CD14-positive monocyte (primary cell): ENCODE measurements at regions not wholly inside any gene's neighbourhood (a gene's known extent, or its start where the extent isn't known, plus 50 kb on each side); places are given as distances from the start of the nearest gene placed in this dataset.

ENCODE experiments used
- DNase-seq, 3 donors: peaks; one replicate each; pipeline ENCODE4 v3.0.0-alpha.2; 2011 to 2022
- H2AFZ ChIP-seq: 2 replicates; pipeline ENCODE4 v1.6.0; 2012; ENCODE audit warnings: mild to moderate bottlenecking, low read depth, low read length, inconsistent platforms; ENCODE audit not compliant: insufficient read depth, poor library complexity, severe bottlenecking
- H3K27ac ChIP-seq, 2 donors: 1 replicate in 1 of 2; 2 replicates in 1 of 2; pipeline ENCODE4 v1.5.1; 2012 to 2013; ENCODE audit warnings: low read length in 2 of 2, control low read depth in 1 of 2, inconsistent platforms in 1 of 2, low read depth in 1 of 2, mild to moderate bottlenecking in 1 of 2
- H3K27me3 ChIP-seq, 2 donors: one replicate each; pipeline versions ENCODE4 v1.6.0 to v1.6.1; 2011 to 2013; ENCODE audit warnings: low read length in 2 of 2; ENCODE audit not compliant: control insufficient read depth in 2 of 2, insufficient read depth in 2 of 2
- H3K36me3 ChIP-seq, 2 donors: replicated peaks in 1 of 2; 1 replicate in 1 of 2; 2 replicates in 1 of 2; pipeline versions ENCODE4 v1.5.1 to v1.6.1; 2012 to 2013; ENCODE audit warnings: low read length in 2 of 2, control low read depth in 1 of 2, inconsistent platforms in 1 of 2, mild to moderate bottlenecking in 1 of 2; ENCODE audit not compliant: insufficient read depth in 2 of 2, control insufficient read depth in 1 of 2
- H3K4me1 ChIP-seq, 2 donors: 1 replicate in 1 of 2; 2 replicates in 1 of 2; pipeline versions ENCODE4 v1.5.1 to v1.6.1; 2012 to 2013; ENCODE audit warnings: low read length in 2 of 2, control low read depth in 1 of 2, inconsistent platforms in 1 of 2, mild to moderate bottlenecking in 1 of 2, moderate library complexity in 1 of 2; ENCODE audit not compliant: insufficient read depth in 2 of 2, control insufficient read depth in 1 of 2
- H3K4me2 ChIP-seq: replicated peaks from 2 replicates; pipeline ENCODE3; 2012; ENCODE audit warnings: low read length, moderate library complexity, mild to moderate bottlenecking; ENCODE audit not compliant: poor library complexity, severe bottlenecking; ENCODE audit errors: extremely low read depth
- H3K4me3 ChIP-seq, 3 experiments: fragments of 200-600 bp in 1 of 3; sonication (generic) in 1 of 3; replicated peaks in 1 of 3; 1 replicate in 2 of 3; 2 replicates in 1 of 3; pipeline ENCODE4 v1.5.1; 2011 to 2013; ENCODE audit warnings: low read length in 3 of 3, mild to moderate bottlenecking in 3 of 3, control low read depth in 2 of 3, low read depth in 2 of 3, inconsistent platforms in 1 of 3, moderate library complexity in 1 of 3
- H3K79me2 ChIP-seq: 2 replicates; pipeline ENCODE4 v1.6.0; 2012; ENCODE audit warnings: mild to moderate bottlenecking, control low read depth, inconsistent platforms, low read length, moderate library complexity; ENCODE audit not compliant: insufficient read depth
- H3K9ac ChIP-seq: 2 replicates; pipeline ENCODE4 v1.6.0; 2017; ENCODE audit warnings: low read length, mild to moderate bottlenecking; ENCODE audit not compliant: insufficient read depth, poor library complexity, severe bottlenecking
- H3K9me3 ChIP-seq, 2 donors: replicated peaks in 1 of 2; 1 replicate in 1 of 2; 2 replicates in 1 of 2; pipeline versions ENCODE4 v1.5.1 to v1.6.1; 2012 to 2013; ENCODE audit warnings: low read length in 2 of 2, control low read depth in 1 of 2; ENCODE audit not compliant: control insufficient read depth in 1 of 2, insufficient read depth in 1 of 2
- H4K20me1 ChIP-seq: 2 replicates; pipeline ENCODE4 v1.6.0; 2012; ENCODE audit warnings: mild to moderate bottlenecking, low read length, control low read depth, moderate library complexity; ENCODE audit not compliant: insufficient read depth
- H3K27ac Mint-ChIP-seq, 7 donors: one replicate each; pipeline ENCODE4 v1.8.0; 2020; ENCODE audit warnings: mild to moderate bottlenecking in 7 of 7, mixed read lengths in 7 of 7, moderate library complexity in 6 of 7, inconsistent platforms in 2 of 7
- H3K27me3 Mint-ChIP-seq, 3 donors: one replicate each; pipeline ENCODE4 v1.8.0; 2021 to 2022; ENCODE audit warnings: low read depth in 3 of 3, mild to moderate bottlenecking in 3 of 3, mixed read lengths in 3 of 3, moderate library complexity in 3 of 3, inconsistent platforms in 1 of 3
- H3K36me3 Mint-ChIP-seq, 2 donors: one replicate each; pipeline ENCODE4 v1.8.0; 2020; ENCODE audit warnings: mixed read lengths in 2 of 2, inconsistent platforms in 1 of 2, mild to moderate bottlenecking in 1 of 2
- H3K4me1 Mint-ChIP-seq: one replicate; pipeline ENCODE4 v1.8.0; 2020; ENCODE audit warnings: mild to moderate bottlenecking, mixed read lengths
- H3K4me3 Mint-ChIP-seq, 2 donors: one replicate each; pipeline ENCODE4 v1.8.0; 2020; ENCODE audit warnings: mild to moderate bottlenecking in 2 of 2, mixed read lengths in 2 of 2, moderate library complexity in 1 of 2
- H3K9me3 Mint-ChIP-seq, 7 donors: one replicate each; pipeline ENCODE4 v1.8.0; 2020 to 2022; ENCODE audit warnings: mixed read lengths in 7 of 7, mild to moderate bottlenecking in 6 of 7, moderate library complexity in 6 of 7, inconsistent platforms in 2 of 7
- WGBS: methylation state at CpG from one replicate; pipeline ENCODE4 v1.1.5; 2013; ENCODE audit warnings: missing lambda C conversion rate; ENCODE audit not compliant: insufficient coverage; 5-methylcytosine and 5-hydroxymethylcytosine counted together
- intact Hi-C, 2 donors: fragments of 100-400 bp; cut with micrococcal nuclease; formaldehyde crosslinking; loops; one replicate each; pipeline versions ENCODE4 v1.15.0 to v1.15.1; 2023
- TF ChIP-seq, protein P1 (sequence below): fragments of 200-600 bp; IDR thresholded peaks from one replicate; pipeline ENCODE4 v1.8.0; 2022; ENCODE audit warnings: antibody characterized with exemption, mild to moderate bottlenecking

DNA sequence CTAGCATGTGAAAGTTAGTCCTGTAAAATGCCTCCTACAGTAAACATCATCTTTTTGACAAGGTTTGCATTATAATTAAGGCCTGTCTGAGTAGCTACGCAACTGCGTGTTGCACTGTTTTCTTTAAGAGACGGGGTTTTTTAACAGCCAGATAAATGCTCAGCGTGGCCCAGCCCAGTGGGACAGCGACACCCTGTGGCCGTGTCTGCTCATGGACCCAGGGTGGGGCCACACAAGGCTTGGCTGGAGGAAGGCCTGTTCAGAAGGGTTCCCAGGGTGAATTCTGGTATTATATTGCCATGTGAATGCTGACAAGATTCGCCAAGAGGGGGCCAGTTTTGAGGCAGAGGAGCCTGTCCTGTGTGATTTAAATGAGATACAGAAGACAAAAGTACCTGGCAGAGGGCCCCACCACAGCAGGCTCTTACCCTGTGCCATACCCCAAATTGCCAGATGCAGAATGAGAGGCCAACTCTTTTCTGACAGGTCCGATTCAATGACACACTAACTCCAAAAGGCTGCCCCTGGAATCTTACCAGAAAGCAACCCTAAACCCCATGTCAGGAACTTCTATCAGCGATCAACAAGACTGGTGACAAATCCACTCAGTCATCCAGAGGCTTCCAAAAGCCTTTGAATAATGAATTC, 65.9 kb upstream of the IRX6 start:
- no peaks in the 10 kb centered on the region for H3K9me3 ChIP-seq
- H3K4me3 Mint-ChIP-seq = no peak overlapping the region
- H3K36me3 ChIP-seq = no peaks in the 10 kb centered on the region
- H3K4me1 ChIP-seq = no peaks in the 10 kb centered on the region
- H3K27ac Mint-ChIP-seq = no peak overlapping the region
- intact Hi-C loops = no loop called here
- TF ChIP-seq, protein P1, sequence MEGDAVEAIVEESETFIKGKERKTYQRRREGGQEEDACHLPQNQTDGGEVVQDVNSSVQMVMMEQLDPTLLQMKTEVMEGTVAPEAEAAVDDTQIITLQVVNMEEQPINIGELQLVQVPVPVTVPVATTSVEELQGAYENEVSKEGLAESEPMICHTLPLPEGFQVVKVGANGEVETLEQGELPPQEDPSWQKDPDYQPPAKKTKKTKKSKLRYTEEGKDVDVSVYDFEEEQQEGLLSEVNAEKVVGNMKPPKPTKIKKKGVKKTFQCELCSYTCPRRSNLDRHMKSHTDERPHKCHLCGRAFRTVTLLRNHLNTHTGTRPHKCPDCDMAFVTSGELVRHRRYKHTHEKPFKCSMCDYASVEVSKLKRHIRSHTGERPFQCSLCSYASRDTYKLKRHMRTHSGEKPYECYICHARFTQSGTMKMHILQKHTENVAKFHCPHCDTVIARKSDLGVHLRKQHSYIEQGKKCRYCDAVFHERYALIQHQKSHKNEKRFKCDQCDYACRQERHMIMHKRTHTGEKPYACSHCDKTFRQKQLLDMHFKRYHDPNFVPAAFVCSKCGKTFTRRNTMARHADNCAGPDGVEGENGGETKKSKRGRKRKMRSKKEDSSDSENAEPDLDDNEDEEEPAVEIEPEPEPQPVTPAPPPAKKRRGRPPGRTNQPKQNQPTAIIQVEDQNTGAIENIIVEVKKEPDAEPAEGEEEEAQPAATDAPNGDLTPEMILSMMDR = peak; percentile 54
- no peak overlapping the region for H3K4me3 ChIP-seq
- 14% methylated on average over 7 of the region's 9 CpGs for WGBS
- peaks cover 3% of the 10 kb centered on the region for H3K4me1 Mint-ChIP-seq
- no peaks in the 10 kb centered on the region for H3K36me3 Mint-ChIP-seq
- no peak overlapping the region for H2AFZ ChIP-seq
- peak; percentile 1 to 14 (median 13) for DNase-seq
- H3K9me3 Mint-ChIP-seq = peaks cover 0 to 1% (median 0%) of the 10 kb centered on the region in 7 donors
- H3K27me3 Mint-ChIP-seq = peaks cover 3 to 13% (median 5%) of the 10 kb centered on the region in 3 donors
- no peak overlapping the region for H3K27ac ChIP-seq
- H3K27me3 ChIP-seq = peaks cover 0 to 4% of the 10 kb centered on the region in 2 donors
- no peak overlapping the region for H3K4me2 ChIP-seq
- no peaks in the 10 kb centered on the region for H3K79me2 ChIP-seq
- no peak overlapping the region for H3K9ac ChIP-seq
- H4K20me1 ChIP-seq = no peaks in the 10 kb centered on the region

DNA sequence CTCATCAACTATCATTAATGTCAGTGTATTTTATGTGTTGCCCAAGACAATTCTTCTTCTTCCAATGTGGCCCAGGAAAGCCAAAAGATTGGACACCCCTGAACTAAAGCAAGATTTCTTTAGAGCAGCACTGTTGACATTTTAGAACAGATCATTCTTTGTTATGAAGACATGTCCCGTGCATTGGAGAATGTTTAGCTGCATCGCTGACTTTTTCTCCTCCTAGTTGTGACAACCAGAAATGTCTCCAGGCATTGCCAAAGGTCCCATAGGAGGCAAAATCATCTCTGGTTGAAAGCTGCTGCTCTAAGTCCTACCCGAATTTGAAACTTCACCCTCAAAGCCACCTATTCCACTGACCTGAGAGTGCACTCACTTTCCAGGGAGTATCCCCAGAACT, 62.7 kb upstream of the IRX6 start:
- Mint-ChIP-seq H3K4me3 (no peak overlapping the region), H3K27me3 (peaks cover 0 to 6% (median 5%) of the 10 kb centered on the region in 3 donors), H3K36me3 (no peaks in the 10 kb centered on the region), H3K9me3 (peaks cover 0 to 6% (median 0%) of the 10 kb centered on the region in 7 donors), H3K27ac (no peak overlapping the region), H3K4me1 (peaks cover 3% of the 10 kb centered on the region)
- Histone ChIP-seq H3K9me3 (no peaks in the 10 kb centered on the region), H3K9ac (no peak overlapping the region), H3K4me1 (no peaks in the 10 kb centered on the region), H2AFZ (no peak overlapping the region), H3K4me2 (no peak overlapping the region), H3K27me3 (peaks cover 0 to 4% of the 10 kb centered on the region in 2 donors), H4K20me1 (no peaks in the 10 kb centered on the region), H3K36me3 (no peaks in the 10 kb centered on the region), H3K4me3 (no peak overlapping the region), H3K79me2 (no peaks in the 10 kb centered on the region), H3K27ac (no peak overlapping the region)
- TF ChIP-seq, protein P1 = no peak
- intact Hi-C loops = no loop called here
- DNase-seq = no peak
- 75% methylated on average over 3 of the region's 3 CpGs for WGBS
